ENCODE measurements at regions not wholly inside any gene's neighbourhood (a gene's known extent, or its start where the extent isn't known, plus 50 kb on each side); places are given as distances from the start of the nearest gene placed in this dataset.

DNA sequence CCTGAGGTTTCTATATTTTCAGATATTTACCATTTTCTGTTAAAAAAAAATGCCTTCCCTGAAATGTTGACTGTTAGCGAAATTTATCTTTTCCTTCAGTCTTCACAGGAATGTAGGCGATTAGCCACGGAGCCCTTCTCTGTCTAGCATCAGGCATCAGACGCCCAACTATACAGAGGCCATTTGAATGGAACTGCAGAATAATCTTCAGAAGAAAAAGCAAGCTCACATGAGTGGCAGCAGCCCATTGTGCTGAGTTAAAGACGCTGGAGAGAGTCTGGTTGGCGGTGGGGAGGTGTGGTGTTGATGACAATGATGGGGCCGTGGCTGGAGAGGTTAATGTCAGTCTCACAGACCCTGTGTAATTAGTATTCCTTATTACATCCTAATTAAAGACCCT, 196.8 kb upstream of the LEF1 start:
- BruUV-seq (replicated peaks): no TSS peak
- CTCF ChIA-PET (ENCODE audit: unreplicated experiment): interaction anchor here (0.6 kb wide), 1 partner anchor 53 kb away, joined by 3 read pairs; no protein-coding TSS in a partner anchor

DNA sequence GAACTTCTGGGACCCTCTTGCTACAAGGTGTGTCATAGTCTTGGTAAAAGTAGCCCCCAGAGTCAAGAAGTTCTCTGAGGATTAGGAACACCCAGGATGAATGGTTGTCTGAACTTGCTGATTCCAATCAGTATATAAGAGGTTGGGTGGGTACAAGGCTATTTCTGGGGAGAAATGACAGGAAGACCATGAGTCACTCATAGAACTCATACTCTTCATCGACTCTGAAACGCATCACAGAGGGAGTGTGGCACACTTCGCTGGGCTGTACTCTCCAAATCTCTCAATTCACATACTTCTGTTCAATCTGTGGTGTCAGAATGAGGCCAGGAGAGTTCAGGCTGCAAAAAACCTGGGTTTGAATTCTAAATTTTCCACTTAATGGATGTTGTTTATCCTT, 193.2 kb upstream of the LEF1 start:
- no peaks in the 10 kb centered on the region for H3K9me2 ChIP-seq (ENCODE audit: insufficient read depth, low read length)
- CTCF ChIA-PET (ENCODE audit: unreplicated experiment): interaction anchor here (0.6 kb wide), 1 partner anchor 9 kb away, joined by 4 read pairs; no protein-coding TSS in a partner anchor
- no peak overlapping the region for H2AFZ ChIP-seq (ENCODE audit: low read length)
- no peaks in the 10 kb centered on the region for H3K9me3 ChIP-seq (ENCODE audit: low read length)
- TF ChIP-seq, protein P1, sequence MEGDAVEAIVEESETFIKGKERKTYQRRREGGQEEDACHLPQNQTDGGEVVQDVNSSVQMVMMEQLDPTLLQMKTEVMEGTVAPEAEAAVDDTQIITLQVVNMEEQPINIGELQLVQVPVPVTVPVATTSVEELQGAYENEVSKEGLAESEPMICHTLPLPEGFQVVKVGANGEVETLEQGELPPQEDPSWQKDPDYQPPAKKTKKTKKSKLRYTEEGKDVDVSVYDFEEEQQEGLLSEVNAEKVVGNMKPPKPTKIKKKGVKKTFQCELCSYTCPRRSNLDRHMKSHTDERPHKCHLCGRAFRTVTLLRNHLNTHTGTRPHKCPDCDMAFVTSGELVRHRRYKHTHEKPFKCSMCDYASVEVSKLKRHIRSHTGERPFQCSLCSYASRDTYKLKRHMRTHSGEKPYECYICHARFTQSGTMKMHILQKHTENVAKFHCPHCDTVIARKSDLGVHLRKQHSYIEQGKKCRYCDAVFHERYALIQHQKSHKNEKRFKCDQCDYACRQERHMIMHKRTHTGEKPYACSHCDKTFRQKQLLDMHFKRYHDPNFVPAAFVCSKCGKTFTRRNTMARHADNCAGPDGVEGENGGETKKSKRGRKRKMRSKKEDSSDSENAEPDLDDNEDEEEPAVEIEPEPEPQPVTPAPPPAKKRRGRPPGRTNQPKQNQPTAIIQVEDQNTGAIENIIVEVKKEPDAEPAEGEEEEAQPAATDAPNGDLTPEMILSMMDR (conservative IDR thresholded peaks at IDR 0.05; ENCODE audit: low read length): no peak
- no peak for TF ChIP-seq EZH2phosphoT487 (IDR thresholded peaks at IDR 0.05; ENCODE audit: borderline replicate concordance, low read depth, low read length)
- no peaks in the 10 kb centered on the region for H4K20me1 ChIP-seq (ENCODE audit: insufficient read depth, low read length)
- no peaks in the 10 kb centered on the region for H3K36me3 ChIP-seq (ENCODE audit: insufficient read depth, low read length)
- H3K4me2 ChIP-seq (ENCODE audit: low read length): no peak overlapping the region
- no peaks in the 10 kb centered on the region for H3K79me2 ChIP-seq (ENCODE audit: insufficient read depth, low read depth, low read length)
- BruUV-seq (replicated peaks): no TSS peak
- no peak for DNase-seq (ENCODE audit: low spot score)
- POLR2A ChIA-PET: no interaction called here
- no peak overlapping the region for H3K27ac ChIP-seq (ENCODE audit: low read depth, low read length, poor library complexity, severe bottlenecking)
- intact Hi-C loops (cut with micrococcal nuclease; ENCODE audit: unreplicated experiment): no loop called here
- H3K4me1 ChIP-seq (ENCODE audit: insufficient read depth, low read length, poor library complexity, severe bottlenecking): peaks cover 19% of the 10 kb centered on the region
- H3K4me3 ChIP-seq (ENCODE audit: low read depth, low read length, poor library complexity, severe bottlenecking): no peak overlapping the region

More for the DNA sequence above, 196.8 kb upstream of the LEF1 start:
- TF ChIP-seq EZH2phosphoT487 (IDR thresholded peaks at IDR 0.05; ENCODE audit: borderline replicate concordance, low read depth, low read length): no peak
- TF ChIP-seq, protein P1 (conservative IDR thresholded peaks at IDR 0.05; ENCODE audit: low read length): no peak
- no peak for DNase-seq (ENCODE audit: low spot score)
- intact Hi-C loops (cut with micrococcal nuclease; ENCODE audit: unreplicated experiment): no loop called here
- no peak overlapping the region for H2AFZ ChIP-seq (ENCODE audit: low read length)
- H3K36me3 ChIP-seq (ENCODE audit: insufficient read depth, low read length): no peaks in the 10 kb centered on the region
- POLR2A ChIA-PET: interaction anchor here (1.0 kb wide), 1 partner anchor 197 kb away, joined by 3 read pairs; no protein-coding TSS in a partner anchor
- no peaks in the 10 kb centered on the region for H3K4me1 ChIP-seq (ENCODE audit: insufficient read depth, low read length, poor library complexity, severe bottlenecking)
- H4K20me1 ChIP-seq (ENCODE audit: insufficient read depth, low read length): no peaks in the 10 kb centered on the region
- H3K27ac ChIP-seq (ENCODE audit: low read depth, low read length, poor library complexity, severe bottlenecking): no peak overlapping the region
- no peak overlapping the region for H3K4me2 ChIP-seq (ENCODE audit: low read length)
- no peaks in the 10 kb centered on the region for H3K79me2 ChIP-seq (ENCODE audit: insufficient read depth, low read depth, low read length)
- H3K9me2 ChIP-seq (ENCODE audit: insufficient read depth, low read length): no peaks in the 10 kb centered on the region
- H3K9me3 ChIP-seq (ENCODE audit: low read length): no peaks in the 10 kb centered on the region
- H3K4me3 ChIP-seq (ENCODE audit: low read depth, low read length, poor library complexity, severe bottlenecking): no peak overlapping the region

DNA sequence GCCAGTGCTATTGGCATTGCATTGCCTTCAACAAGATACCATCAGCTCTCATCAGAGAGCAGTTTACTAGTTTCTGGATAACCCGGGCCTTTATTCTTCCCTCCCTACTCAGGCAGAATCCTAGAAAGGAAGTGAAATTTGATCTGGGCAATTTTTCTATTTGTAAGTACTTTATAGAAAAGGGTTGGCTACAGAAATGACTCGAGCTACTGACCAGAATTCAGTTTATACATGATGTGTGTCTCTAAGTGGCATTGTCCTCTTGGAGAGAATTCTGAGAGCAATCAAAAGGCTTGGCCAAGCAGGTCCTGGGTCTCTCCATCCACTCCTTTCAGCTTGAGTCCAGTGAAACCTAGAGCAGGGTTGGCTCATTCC, 192.7 kb upstream of the LEF1 start:
- Histone ChIP-seq H4K20me1 (ENCODE audit: insufficient read depth, low read length) (no peaks in the 10 kb centered on the region), H3K36me3 (ENCODE audit: insufficient read depth, low read length) (no peaks in the 10 kb centered on the region), H3K4me1 (ENCODE audit: insufficient read depth, low read length, poor library complexity, severe bottlenecking) (peaks cover 19% of the 10 kb centered on the region), H3K79me2 (ENCODE audit: insufficient read depth, low read depth, low read length) (no peaks in the 10 kb centered on the region), H3K27ac (ENCODE audit: low read depth, low read length, poor library complexity, severe bottlenecking) (no peak overlapping the region), H3K9me3 (ENCODE audit: low read length) (no peaks in the 10 kb centered on the region), H3K4me2 (ENCODE audit: low read length) (no peak overlapping the region), H3K9me2 (ENCODE audit: insufficient read depth, low read length) (no peaks in the 10 kb centered on the region), H2AFZ (ENCODE audit: low read length) (no peak overlapping the region), H3K4me3 (ENCODE audit: low read depth, low read length, poor library complexity, severe bottlenecking) (no peak overlapping the region)
- POLR2A ChIA-PET: interaction anchor here (1.1 to 1.2 kb wide), 2 partner anchors 13 to 20 kb away, joined by 3 to 4 read pairs; no protein-coding TSS in a partner anchor
- no peak for TF ChIP-seq EZH2phosphoT487 (IDR thresholded peaks at IDR 0.05; ENCODE audit: borderline replicate concordance, low read depth, low read length)
- TF ChIP-seq, protein P1 (conservative IDR thresholded peaks at IDR 0.05; ENCODE audit: low read length): no peak
- CTCF ChIA-PET (ENCODE audit: unreplicated experiment): interaction anchor here (0.6 kb wide), 1 partner anchor 9 kb away, joined by 4 read pairs; no protein-coding TSS in a partner anchor
- intact Hi-C loops (cut with micrococcal nuclease; ENCODE audit: unreplicated experiment): no loop called here
- DNase-seq (ENCODE audit: low spot score): no peak
- no TSS peak for BruUV-seq (replicated peaks)

Data from OCI-LY7 (cell line).